GM12874 (cell line): ENCODE measurements at regions not wholly inside any gene's neighbourhood (a gene's known extent, or its start where the extent isn't known, plus 50 kb on each side); places are given as distances from the start of the nearest gene placed in this dataset.

Source experiments
- TF ChIP-seq, protein P1 (sequence below): IDR thresholded peaks from 2 replicates; pipeline ENCODE4 v1.5.1; 2011; ENCODE audit warnings: low read depth, mild to moderate bottlenecking, control low read depth, low read length, moderate library complexity; ENCODE audit not compliant: insufficient read depth

DNA sequence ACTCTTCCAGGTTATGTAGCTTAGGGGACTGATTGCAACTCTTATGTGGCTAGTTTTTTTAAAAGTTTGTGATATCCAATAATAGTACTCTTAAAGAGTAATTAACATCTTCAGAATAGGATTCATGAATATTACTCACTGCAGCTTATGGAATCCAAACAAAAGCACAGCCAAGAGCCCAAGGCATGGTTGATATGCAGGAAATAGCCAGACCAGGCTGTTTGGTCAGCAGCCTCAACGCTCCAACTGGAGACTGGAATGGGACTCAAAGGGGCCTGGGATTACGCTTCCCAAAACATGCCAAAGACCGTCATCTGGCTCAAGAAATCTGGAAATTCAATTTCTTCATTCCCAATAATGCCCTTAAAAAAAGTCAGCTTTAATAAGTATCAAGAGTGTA is 268.6 kb downstream of the SEC61B start:
- TF ChIP-seq, protein P1, sequence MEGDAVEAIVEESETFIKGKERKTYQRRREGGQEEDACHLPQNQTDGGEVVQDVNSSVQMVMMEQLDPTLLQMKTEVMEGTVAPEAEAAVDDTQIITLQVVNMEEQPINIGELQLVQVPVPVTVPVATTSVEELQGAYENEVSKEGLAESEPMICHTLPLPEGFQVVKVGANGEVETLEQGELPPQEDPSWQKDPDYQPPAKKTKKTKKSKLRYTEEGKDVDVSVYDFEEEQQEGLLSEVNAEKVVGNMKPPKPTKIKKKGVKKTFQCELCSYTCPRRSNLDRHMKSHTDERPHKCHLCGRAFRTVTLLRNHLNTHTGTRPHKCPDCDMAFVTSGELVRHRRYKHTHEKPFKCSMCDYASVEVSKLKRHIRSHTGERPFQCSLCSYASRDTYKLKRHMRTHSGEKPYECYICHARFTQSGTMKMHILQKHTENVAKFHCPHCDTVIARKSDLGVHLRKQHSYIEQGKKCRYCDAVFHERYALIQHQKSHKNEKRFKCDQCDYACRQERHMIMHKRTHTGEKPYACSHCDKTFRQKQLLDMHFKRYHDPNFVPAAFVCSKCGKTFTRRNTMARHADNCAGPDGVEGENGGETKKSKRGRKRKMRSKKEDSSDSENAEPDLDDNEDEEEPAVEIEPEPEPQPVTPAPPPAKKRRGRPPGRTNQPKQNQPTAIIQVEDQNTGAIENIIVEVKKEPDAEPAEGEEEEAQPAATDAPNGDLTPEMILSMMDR, result no peak

DNA sequence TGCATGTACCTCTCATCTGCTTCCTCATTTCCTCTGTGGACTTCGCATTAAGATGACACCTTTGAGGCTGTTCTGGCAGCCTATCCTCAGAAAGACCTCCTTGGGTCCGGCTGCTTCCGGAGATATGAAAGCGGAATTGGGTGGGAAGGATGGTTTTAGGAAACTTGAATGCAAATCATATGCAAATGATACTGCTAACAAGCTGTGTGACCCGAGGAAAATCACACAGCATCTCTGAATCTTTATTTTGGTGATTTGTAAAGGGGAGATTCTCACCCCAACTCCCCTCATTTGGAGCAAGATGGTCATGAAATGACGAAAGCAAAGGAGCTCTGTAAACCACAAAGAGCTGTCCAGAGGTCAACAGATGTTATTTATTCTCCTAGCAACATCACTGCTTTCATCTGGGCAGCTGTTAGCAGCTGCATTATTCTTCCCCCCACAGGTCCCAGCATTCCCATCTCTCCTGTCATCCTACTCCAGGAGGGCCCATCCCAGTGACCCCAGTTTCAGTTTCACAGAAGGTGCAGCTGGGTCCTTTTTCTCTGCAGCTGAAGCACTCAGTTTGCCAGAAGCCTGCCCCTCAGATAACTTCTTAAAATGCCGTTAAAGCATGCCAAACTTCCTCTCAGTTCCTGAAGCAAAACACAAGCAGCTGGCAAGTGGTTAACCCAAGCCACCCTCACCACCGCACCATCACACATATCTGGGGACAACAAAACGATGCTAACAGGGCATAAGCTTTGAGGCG is 269.5 kb downstream of the SEC61B start:
- TF ChIP-seq, protein P1, result no peak

DNA sequence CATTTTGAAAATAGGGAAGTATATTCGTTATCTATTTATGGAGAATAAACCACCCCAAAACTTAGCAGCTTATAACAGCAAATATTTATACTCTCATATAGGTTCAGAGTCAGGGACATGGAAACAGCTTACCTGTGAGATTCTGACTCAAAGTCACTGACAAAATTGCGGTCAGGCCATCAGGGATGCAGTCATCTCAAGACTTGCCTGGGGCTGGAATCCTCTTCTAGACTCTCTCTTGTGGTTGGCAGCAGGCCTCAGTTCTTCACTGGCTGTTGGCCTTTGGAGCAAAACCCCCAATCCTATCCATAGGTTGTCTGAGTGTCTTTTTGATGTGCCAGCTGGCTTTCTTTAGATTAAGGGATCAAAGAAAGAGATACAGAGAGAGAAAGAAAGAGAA is 275.6 kb downstream of the SEC61B start:
- TF ChIP-seq, protein P1, result no peak

DNA sequence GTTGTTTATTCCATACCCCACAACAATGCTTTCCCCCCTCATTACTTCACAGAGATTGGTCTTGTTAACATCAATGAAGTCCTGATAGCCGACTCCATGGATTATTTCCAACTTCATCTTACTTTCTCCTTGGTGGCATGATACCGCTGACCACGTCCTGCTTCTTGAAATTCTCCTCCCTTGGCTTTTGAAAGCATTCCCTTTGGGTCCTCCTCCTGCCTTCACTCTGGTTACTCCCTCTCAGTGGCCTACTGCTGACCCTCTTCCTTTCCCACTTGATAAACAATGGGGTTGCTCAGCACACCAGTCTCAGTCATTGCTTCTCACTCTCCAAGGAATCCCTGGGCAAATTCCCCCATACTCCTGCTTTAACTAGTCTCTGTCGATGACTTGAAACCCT is 283.9 kb downstream of the SEC61B start:
- TF ChIP-seq, protein P1, result no peak

DNA sequence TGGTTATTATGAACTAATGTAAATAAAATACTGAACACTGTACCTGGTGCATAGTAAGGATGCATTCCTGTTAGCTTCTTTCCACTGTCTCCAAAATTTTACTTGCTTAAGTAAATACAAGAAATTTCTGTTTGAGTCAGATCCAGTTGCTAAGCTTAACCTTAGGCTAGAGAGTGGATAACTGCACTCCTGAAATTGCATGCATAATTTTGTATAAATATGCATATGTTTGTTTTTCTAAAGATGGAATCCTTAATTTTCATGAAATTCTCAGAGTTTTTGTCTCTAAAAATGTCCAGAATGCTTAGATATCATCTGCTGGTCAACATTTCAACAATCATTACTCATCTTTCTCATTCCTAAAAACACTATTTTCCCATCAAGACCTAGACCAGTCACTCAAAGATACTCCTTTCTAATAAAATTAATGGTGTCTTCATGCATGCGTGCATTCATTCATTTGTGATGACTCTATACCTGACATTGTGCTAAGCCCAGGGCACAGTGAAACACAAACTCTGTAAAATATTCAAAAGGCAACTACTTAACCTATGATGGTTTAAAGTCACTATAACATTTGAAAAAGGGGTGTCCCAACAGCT is 284.8 kb downstream of the SEC61B start:
- TF ChIP-seq, protein P1, result no peak

DNA sequence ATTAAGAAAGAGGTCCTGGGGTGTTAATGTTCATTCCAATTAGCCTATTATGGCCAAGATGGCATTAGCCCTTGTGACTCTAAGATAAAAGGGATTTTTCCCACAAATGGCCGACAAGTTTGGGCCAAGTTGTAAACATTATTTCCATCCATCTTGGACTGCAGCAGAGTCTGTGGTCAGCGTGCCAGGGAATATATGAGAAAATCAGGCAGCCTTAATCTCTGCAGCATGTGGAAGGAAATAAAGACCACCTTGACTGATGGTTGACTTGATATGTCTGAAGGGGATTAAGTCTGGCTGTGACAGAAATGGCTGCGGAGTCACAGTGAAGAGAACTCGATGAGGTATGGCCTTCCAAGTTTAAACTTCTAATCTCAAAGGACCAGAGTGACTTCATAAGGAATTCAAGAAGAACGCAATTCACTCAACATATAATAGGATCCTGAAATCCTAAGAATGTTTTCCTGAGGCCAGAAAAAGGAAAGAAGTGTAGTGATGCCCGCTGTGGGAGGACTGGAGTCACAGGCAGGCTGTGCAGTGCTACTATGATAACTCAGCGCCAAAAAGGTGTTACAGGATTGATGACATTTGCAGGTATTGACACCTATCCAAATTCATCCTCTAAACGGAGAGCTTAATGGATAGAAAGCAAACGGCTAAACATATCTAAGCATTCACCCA is 287.1 kb downstream of the SEC61B start:
- TF ChIP-seq, protein P1, result no peak

DNA sequence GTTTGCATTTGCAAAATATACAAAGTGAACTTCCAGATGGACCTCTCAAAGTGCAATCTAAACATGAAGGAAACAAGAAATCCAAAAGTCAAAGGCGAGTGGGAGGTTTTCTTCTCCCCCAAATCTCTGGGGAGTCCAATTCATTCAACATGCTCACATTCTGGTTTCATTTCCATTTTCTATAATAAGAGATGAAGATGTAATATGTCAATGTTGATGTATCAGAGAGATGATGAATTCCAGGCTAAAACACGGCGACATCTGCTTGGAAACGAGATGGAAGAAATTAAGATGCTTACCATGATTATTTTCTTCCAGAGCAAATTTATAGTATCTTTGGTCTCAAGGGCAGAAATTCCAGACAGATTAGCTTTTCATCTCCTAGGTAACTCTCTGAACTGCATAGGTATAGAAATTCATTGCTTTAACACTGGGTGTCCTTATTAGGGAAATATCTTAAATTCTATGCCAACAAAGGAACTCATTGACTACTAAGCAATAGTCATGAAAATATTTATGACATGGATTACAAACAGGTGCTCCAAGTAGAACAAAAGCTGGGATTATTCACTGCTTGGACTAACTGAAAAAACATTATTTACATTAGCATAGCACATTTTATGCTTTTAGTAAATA is 287.9 kb downstream of the SEC61B start:
- TF ChIP-seq, protein P1, result no peak
